Hepatocyte (in vitro differentiated cells): ENCODE measurements at regions not wholly inside any gene's neighbourhood (a gene's known extent, or its start where the extent isn't known, plus 50 kb on each side); places are given as distances from the start of the nearest gene placed in this dataset.

ENCODE experiments used
- EZH2 ChIP-seq: fragments of 200-600 bp; sonication (generic); IDR thresholded peaks from 2 replicates; pipeline ENCODE4 v1.6.1; 2016; ENCODE audit warnings: antibody characterized with exemption, mild to moderate bottlenecking, borderline replicate concordance
- TF ChIP-seq, protein P1 (sequence below): fragments of 200-600 bp; sonication (generic); IDR thresholded peaks from 2 replicates; pipeline ENCODE4 v1.5.1; 2016; ENCODE audit warnings: antibody characterized with exemption, mild to moderate bottlenecking; ENCODE audit not compliant: poor library complexity

DNA sequence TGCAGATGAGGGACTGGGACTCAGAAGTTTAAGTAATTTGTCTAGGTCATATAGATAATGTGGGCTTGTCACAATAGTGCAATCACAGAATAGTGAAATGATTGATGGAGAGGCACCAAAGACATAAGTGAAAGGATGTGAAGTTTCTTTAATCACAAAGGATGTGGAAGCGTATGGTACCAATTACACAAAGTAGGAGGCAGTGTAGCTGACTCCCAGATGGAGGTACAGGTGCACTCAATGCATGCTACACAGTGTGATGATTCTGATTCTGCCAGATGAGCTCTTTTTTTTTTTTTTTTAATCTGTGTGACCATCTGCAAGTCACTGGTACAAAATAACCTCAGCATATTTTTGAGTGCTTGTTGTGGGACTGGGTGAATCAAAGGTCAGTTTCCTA is 411.3 kb downstream of the SPRY1 start:
- TF ChIP-seq, protein P1, sequence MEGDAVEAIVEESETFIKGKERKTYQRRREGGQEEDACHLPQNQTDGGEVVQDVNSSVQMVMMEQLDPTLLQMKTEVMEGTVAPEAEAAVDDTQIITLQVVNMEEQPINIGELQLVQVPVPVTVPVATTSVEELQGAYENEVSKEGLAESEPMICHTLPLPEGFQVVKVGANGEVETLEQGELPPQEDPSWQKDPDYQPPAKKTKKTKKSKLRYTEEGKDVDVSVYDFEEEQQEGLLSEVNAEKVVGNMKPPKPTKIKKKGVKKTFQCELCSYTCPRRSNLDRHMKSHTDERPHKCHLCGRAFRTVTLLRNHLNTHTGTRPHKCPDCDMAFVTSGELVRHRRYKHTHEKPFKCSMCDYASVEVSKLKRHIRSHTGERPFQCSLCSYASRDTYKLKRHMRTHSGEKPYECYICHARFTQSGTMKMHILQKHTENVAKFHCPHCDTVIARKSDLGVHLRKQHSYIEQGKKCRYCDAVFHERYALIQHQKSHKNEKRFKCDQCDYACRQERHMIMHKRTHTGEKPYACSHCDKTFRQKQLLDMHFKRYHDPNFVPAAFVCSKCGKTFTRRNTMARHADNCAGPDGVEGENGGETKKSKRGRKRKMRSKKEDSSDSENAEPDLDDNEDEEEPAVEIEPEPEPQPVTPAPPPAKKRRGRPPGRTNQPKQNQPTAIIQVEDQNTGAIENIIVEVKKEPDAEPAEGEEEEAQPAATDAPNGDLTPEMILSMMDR, result no peak
- no peak for TF ChIP-seq EZH2
